ENCODE measurements at regions not wholly inside any gene's neighbourhood (a gene's known extent, or its start where the extent isn't known, plus 50 kb on each side); places are given as distances from the start of the nearest gene placed in this dataset.

DNA sequence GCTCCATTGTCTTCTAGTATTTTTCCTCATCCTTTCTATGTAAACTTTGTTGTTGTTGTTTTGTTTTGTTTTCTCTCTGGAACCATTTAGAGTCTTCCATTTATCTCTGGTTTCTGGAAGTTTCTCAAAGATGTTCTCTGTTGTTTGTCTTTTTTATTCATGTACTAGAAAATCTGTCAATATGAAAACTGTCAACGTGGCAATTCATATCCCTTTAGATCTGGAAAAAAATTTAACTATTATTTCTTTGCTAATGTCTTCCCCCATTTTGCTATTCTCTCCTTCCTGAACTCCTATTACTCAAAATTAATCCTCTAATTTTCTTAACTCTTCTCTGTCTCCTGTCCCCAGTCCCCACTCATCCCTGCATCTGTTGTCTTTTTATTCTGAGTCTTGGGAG lies 55.9 kb upstream of the LRRN2 start:
- no peak for ATAC-seq (ENCODE audit: low read depth)
- dilution Hi-C loops (cut with HindIII; ENCODE audit: low sequenced_read_pairs, unreplicated experiment) (no loop called here), in situ Hi-C loops (cut with MboI; ENCODE audit: low sequenced_read_pairs) (no loop called here)

More for the DNA sequence above, 55.9 kb upstream of the LRRN2 start:
- Histone ChIP-seq H2BK15ac (ENCODE audit: low read depth, low read length) (no peak overlapping the region), H3K14ac (replicated peaks; ENCODE audit: low read depth, low read length) (no peak overlapping the region), H3K27me3 (ENCODE audit: control insufficient read depth, insufficient read depth, low read length) (peaks cover 4% of the 10 kb centered on the region), H3K23ac (ENCODE audit: low read depth, low read length) (no peak overlapping the region), H3K9me3 (ENCODE audit: control insufficient read depth, insufficient read depth, low read length) (peaks cover 2% of the 10 kb centered on the region; the same call in 1 of the 2 replicates), H4K91ac (ENCODE audit: insufficient read depth, low read depth, low read length) (no peak overlapping the region), H3K4me1 (ENCODE audit: control insufficient read depth, insufficient read depth, low read length) (no peaks in the 10 kb centered on the region), H3K4me2 (ENCODE audit: low read depth, low read length) (no peak overlapping the region), H4K20me1 (ENCODE audit: insufficient read depth, low read length) (no peaks in the 10 kb centered on the region), H3K4me3 (ENCODE audit: insufficient read depth, low read depth, low read length) (no peak overlapping the region), H3K79me1 (ENCODE audit: low read depth in 1 of 2, low read length in 2 of 2) (no peaks in the 10 kb centered on the region), H3K27ac (ENCODE audit: insufficient read depth, low read length) (no peak overlapping the region), H2BK5ac (ENCODE audit: low read depth, low read length, poor library complexity, severe bottlenecking) (no peak overlapping the region), H4K8ac (ENCODE audit: low read depth in 2 of 2, low read length in 2 of 2) (no peak overlapping the region), H3K9ac (ENCODE audit: low read depth, low read length) (no peak overlapping the region), H3K4ac (ENCODE audit: low read depth, low read length) (no peak overlapping the region), H4K5ac (ENCODE audit: low read depth, low read length) (no peak overlapping the region), H2BK20ac (ENCODE audit: low read depth, low read length) (no peak overlapping the region), H3K36me3 (ENCODE audit: control insufficient read depth, insufficient read depth, low read length) (no peaks in the 10 kb centered on the region), H3K56ac (ENCODE audit: extremely low read depth, insufficient read depth, low read length) (no peak overlapping the region), H2BK120ac (ENCODE audit: low read depth, low read length) (no peak overlapping the region), H2AFZ (replicated peaks; ENCODE audit: low read length, poor library complexity) (no peak overlapping the region), H3K9me1 (ENCODE audit: insufficient read depth, low read length) (no peaks in the 10 kb centered on the region), H3K18ac (ENCODE audit: low read depth, low read length) (no peak overlapping the region), H2AK9ac (replicated peaks; ENCODE audit: low read depth, low read length, poor library complexity) (no peak overlapping the region), H2AK5ac (ENCODE audit: low read depth, low read length) (no peak overlapping the region)
- peak; percentile 37 for TF ChIP-seq MAFK (IDR thresholded peaks at IDR 0.05; ENCODE audit: low read depth, low read length)
- TF ChIP-seq MXI1 (IDR thresholded peaks at IDR 0.05; ENCODE audit: borderline replicate concordance, low read depth, low read length): no peak
- intact Hi-C loops (cut with micrococcal nuclease): no loop called here
- no peak for DNase-seq
- WGBS, 2 experiments (ENCODE audit: extremely low coverage in 2 of 2, insufficient read length in 1 of 2): no CpG with 5 or more reads among the region's 1 CpG
- ChIA-PET CTCF (no interaction called here), POLR2A (ENCODE audit: unreplicated experiment) (no interaction called here)
- no TSS peak for BruUV-seq (replicated peaks)

All from IMR-90 (cell line).